ENCODE measurements at regions not wholly inside any gene's neighbourhood (a gene's known extent, or its start where the extent isn't known, plus 50 kb on each side); places are given as distances from the start of the nearest gene placed in this dataset.

DNA sequence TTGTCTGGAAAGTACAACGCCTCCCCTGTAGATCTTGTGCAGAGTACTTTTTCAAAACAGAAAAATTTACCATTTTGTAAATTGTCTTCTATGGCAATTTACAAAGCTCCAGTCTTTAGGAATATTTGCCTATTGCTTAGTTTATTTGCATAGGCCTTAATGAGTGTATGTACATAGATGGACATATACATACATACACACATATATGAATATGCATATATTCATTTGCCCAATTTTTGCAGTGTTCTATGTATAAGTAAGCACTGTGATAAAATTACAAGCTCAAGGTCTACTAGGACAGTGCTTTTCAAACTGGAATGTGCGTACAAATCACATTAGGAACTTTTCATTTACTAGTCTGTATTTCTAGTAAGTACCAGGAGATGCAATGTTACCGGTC is 301.3 kb upstream of the SMARCA2 start:
- no peak for DNase-seq

DNA sequence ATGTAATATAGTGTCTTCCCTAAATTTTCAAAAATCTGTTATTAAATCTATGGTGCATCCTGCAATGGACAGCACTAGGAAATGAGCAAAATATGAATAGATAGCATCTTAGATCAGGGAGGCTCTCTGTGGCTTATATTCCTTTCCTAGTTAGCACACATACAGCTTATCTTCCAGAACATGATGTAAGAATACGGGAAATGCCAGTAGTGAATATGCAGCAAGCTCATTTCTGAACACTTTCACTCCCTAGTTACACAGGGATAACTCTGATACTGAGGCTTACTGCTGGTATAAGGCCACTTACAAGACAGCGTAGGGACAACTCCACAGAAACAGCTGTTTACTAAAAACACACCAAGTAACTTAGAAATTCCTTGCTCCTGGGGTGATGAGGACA is 297.3 kb upstream of the SMARCA2 start:
- DNase-seq, result no peak

- peak; percentile 68 for DNase-seq
These were observed 296.3 kb upstream of the SMARCA2 start for GRCh38 chr9:1718836-1719235.

DNA sequence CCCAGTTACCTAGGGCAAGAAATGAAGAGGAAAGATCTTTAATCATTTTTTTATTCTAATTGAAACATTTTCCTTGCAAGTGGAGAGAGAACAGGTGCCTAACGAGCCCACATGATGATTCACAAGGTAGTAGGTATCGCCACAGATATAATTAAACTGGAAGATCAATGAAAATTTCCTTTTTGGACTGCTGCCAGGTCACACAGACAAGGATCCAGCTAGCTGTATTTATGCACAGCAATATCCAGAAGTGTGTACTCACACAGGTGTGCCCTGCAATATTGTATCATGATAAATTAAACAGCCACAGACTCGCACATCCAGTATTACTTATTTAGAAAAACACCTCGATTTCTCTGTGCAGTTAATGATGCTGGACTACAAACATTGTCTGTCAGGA is 294.0 kb upstream of the SMARCA2 start:
- no peak for DNase-seq

DNA sequence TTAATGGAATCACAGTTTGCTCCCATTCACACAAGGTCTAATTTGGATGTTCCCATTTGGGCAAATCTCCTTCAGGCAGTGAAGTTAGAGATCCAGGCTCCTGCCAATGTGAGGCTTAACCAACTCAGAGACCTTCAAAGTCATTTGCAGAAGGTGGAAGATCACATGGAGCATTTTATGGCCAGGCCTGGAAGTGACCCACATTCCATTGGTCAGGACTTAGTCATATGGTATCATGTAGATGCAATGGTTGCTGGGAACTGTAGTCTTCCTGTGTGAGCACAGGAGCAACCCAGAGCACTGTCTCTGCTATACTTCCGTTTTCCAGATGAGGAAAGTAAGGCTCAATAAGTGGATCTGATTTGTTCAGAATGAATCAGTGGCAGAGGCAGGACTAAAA is 292.7 kb upstream of the SMARCA2 start:
- no peak for DNase-seq

GRCh38 chr9:1723522-1724015 is 291.6 kb upstream of the SMARCA2 start:
- no peak for DNase-seq

- no peak for DNase-seq
These were observed 288.0 kb upstream of the SMARCA2 start for GRCh38 chr9:1726993-1727759.

DNA sequence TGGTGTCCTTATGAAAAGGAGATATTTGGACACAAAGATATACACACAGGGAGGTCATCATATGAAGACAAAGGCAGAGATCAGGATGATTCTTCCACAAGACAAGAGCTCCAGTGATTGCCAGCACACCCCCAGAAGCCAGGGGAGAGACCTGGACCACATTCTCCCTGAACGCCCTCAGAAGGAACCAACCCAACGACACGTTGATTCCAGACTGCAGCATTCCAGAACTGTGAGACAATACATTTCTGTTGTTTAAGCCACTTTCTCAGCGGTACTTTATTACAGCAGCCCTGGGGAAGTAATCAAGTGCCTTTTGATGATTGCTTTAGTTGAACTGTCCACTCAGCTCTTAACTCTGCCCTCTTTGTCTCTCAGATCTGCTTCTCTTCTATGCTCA is 285.5 kb upstream of the SMARCA2 start:
- DNase-seq, result no peak

DNA sequence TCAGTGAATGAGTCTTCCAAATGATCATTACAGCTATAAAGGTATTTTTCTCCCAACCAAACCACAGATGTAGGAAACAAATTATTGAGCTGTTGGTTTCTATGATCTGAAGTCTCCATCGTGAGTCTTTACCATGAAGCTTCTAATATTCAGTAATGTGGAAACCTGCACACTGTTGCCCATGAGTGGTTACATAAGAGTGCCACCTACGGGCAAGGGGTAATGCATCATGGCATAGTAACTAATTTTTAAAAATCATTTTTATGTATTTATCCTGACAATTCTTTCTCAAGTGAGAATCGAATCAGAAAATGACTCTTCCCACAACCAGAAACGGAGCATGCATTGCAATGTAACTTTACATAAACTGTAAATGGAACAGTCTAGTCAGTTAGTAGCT is 282.5 kb upstream of the SMARCA2 start:
- no peak for DNase-seq

DNA sequence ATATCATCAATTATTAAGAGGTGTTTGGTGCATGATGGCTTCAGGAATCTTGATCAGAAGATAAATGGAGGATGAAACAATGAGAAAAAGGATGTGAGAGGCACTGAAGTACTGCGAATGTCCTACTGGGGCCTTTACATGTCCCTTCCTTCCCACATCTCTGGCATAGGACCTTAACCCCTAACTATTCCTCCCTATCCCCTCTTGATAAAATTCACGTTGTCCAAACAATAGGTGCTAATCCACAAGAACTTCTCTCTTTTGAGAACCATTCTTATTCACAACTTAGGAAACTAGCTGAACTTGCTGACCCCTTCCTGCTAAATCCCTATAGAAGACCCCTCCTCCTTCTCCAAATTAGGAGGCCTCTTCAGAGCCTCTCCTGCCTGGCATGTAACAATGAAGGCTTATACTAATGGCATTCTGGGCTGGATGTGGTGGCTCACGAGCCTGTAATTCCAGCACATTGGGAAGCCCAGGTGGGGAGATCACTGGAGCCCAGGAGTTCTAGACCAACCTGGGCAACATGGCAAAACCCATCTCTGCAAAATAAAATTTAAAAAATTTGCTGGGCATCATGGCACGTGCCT is 276.5 kb upstream of the SMARCA2 start:
- no peak for DNase-seq

DNA sequence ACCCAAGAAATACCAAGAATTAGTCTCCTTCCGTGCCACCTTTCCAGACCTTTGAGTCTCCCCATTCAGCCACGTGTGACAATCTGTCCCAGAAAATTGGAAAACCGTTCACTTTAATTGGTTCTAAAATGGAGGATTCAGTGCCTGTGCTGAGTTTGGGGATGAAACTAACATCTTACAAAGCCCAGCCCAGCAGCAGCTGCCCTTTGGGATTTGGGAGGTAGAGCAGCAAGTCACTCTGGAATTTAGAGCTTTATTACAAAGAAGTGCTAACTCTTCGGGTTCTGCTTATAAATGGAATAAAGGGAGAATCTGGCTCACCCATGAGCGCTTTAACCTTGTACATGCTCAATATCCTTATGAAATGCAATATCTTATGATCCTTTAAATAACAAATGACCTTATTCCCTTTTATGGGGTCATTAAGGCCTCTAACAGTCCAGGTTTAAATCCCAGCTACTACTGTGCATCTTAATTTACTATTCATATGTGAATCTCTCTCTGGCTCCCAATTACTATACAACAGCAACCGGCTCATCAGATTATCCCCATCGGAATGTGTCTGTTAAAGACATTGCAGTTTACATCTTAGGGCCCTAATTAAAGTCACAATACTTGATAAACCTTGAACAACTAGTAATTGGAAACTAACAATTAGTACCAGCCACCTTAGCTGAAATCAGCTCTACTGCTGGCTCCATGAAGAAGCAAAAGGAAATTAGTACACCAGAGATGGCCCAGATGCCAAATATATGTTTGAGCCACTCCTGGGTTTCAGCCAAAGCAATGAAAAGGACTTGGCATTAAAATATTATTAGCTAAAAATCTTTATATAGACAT is 271.8 kb upstream of the SMARCA2 start:
- no peak for DNase-seq

- no peak for DNase-seq
These were observed 269.2 kb upstream of the SMARCA2 start for GRCh38 chr9:1745980-1746379.

- peak; percentile 87 for DNase-seq
These were observed 267.7 kb upstream of the SMARCA2 start for GRCh38 chr9:1747417-1747967.

DNA sequence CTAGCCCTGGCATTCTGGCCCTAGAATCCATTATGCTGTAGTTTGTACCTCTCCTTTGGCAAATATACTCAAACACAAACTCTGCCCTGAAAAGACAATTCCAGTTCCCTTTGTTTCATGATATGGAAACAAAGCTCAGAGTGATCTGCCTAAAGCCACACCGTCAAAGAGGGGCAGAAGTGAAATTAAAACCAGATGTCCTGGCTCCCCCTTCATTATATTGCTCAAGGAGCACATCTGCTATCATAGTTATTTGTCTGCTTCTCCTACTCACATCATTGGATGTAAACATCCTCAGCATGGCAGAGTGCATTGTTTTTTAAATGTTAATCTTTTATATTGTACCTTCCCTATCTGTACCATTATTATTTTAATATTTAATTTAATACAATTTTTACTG is 266.7 kb upstream of the SMARCA2 start:
- DNase-seq, result no peak

DNA sequence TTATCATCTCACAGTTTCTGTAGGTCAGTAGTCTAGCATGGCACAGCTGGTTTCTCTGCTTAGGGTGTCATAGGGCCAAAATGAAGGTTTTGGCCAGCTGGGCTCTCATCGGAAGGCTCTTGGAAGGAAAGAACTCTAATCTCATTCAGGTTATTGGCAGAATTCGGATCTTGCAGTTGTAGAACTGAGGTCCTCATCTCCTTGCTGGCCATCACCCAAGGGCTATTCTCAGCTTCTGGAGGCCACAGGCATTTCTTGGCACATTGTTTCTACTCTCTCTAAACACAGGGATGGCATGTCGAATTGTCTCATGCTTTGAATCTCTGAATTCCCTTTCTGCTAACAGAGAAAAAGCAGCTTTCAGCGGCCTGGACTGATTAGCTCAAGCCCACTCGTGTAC is 258.0 kb upstream of the SMARCA2 start:
- DNase-seq, result no peak

DNA sequence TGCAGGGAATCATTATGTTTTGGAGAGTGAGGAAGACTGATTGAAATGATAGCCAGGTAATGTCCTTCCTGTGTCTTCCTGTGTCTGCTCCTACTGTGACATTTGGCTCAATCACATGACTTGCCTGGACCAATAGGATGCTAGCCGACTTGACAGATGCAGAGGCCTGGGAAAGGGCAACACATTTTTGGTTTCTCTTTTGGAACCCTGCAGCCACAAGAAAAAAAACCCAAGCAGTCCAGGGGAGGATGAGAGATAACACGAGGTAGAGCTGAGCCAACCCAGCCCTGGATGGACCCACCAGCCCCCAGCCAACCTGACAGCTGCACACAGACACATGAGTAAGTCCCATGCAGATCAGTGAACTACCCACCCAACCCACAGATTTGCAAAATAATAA is 256.1 kb upstream of the SMARCA2 start:
- DNase-seq, result no peak

DNA sequence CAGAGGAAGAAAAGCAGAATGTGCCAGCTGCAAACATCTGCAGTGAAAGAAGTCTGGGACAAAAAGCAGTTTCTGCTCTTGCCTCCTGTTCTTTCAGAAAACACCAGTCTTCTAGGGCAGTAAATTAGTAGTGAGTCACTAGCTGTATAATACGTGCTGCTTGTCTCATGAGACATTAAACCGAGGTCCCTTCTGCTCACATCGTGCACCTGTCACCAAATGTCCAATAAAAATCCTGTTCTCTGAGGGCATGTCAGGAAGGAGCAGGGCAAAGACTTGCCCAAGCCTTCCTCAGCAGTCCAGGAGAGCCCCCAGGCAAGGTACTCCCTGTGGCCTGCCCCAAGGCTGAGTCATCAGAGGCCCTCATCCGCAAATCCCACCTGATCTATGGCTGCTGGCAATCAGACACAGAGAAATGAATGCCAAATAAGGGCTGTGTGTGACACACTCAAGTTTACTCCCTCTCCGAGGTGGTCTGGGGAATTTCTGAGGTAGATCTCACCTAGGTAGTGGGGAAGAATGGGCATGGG is 255.3 kb upstream of the SMARCA2 start:
- no peak for DNase-seq

GRCh38 chr9:1761807-1762206 is 253.3 kb upstream of the SMARCA2 start:
- DNase-seq, result no peak

GRCh38 chr9:1766042-1766441 is 249.1 kb upstream of the SMARCA2 start:
- DNase-seq, result no peak

- no peak for DNase-seq
These were observed 246.6 kb upstream of the SMARCA2 start for GRCh38 chr9:1768561-1768960.

DNA sequence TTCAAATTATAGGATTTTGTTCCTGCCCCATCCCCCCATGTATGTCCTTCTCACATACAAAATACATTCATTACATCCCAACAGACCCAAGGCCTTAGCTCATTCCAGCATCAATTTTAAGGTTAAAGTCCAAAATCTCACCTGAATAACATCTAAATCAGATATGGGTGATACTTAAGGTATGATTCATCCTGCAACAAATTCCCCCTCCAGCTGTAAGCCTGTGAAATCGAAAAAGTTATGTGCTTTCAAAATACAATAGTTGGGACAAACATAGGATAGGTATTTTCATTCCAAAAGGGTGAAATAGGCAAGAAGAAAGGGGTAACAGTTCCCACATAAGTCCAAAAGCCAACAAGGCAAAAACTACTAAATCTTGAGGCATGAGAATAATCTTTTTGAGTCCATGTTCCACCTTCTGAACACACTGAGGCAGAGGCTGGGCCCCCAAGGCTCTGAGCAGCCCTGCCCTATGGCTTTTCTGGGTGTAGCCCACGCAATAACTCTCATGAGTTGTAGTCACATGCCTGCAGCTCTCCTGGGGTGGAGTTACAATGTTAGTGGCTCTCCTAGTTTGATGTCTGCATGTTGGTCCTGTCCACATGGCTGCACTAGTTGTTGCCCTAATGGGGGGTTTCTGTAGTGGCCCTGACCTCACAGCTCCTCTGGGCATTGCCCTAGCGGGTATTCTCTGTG is 243.9 kb upstream of the SMARCA2 start:
- DNase-seq, result no peak

DNA sequence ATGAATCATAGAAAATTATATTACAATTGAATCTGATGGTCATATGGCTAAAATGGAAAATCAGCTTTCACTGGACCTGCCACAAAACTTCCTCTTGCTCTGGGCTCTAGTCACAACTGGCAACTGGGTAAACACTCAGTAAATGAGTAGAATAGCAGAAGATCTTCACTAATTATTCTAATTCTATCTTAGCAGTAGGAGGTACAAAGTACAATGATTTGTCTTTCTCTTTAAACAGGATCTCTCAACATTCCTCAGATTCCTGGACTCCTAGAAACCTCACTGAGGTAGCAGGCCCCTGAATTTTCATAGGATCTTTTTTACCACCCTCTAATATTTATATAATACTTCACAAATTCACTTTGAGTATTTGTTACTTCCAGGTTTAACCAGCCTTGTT is 239.9 kb upstream of the SMARCA2 start:
- DNase-seq, result no peak

GRCh38 chr9:1776668-1777067 is 238.5 kb upstream of the SMARCA2 start:
- DNase-seq, result no peak
